NCI-H2196 treated with DMSO at 0.1 percent for 48 hours (cell line): ENCODE measurements at regions not wholly inside any gene's neighbourhood (a gene's known extent, or its start where the extent isn't known, plus 50 kb on each side); places are given as distances from the start of the nearest gene placed in this dataset.

ENCODE experiments used
- DNase-seq: peaks from one replicate; lab custom pipeline; 2025; ENCODE audit not compliant: unreplicated experiment; lab: John Stamatoyannopoulos, UW

- no peak for DNase-seq
Measured at GRCh38 chr19:29263305-29264135, 50.6 kb upstream of the UQCRFS1 start.

- DNase-seq = no peak
Measured at GRCh38 chr19:29264897-29265296, 51.9 kb upstream of the UQCRFS1 start.

- DNase-seq = no peak
Measured at GRCh38 chr19:29265436-29265835, 52.5 kb upstream of the UQCRFS1 start.

GRCh38 chr19:29266001-29266400 is 53.0 kb upstream of the UQCRFS1 start:
- no peak for DNase-seq

- DNase-seq = no peak
Measured at GRCh38 chr19:29266603-29267002, 53.7 kb upstream of the UQCRFS1 start.

GRCh38 chr19:29267701-29268100 is 54.8 kb upstream of the UQCRFS1 start:
- DNase-seq = no peak

- no peak for DNase-seq
Measured at GRCh38 chr19:29268103-29268502, 55.2 kb upstream of the UQCRFS1 start.

- DNase-seq = no peak
Measured at GRCh38 chr19:29268721-29269393, 55.9 kb upstream of the UQCRFS1 start.

- no peak for DNase-seq
Measured at GRCh38 chr19:29269641-29270040, 56.7 kb upstream of the UQCRFS1 start.

- DNase-seq = no peak
Measured at GRCh38 chr19:29271341-29271740, 58.4 kb upstream of the UQCRFS1 start.

- no peak for DNase-seq
Measured at GRCh38 chr19:29271911-29272310, 59.0 kb upstream of the UQCRFS1 start.

- no peak for DNase-seq
Measured at GRCh38 chr19:29273000-29273640, 60.2 kb upstream of the UQCRFS1 start.

GRCh38 chr19:29275266-29275665 is 62.3 kb upstream of the UQCRFS1 start:
- DNase-seq = no peak

- no peak for DNase-seq
Measured at GRCh38 chr19:29277102-29277501, 64.2 kb upstream of the UQCRFS1 start.

- no peak for DNase-seq
Measured at GRCh38 chr19:29278716-29279115, 65.8 kb upstream of the UQCRFS1 start.

- no peak for DNase-seq
Measured at GRCh38 chr19:29283366-29283765, 70.4 kb upstream of the UQCRFS1 start.

GRCh38 chr19:29285187-29285687 is 72.3 kb upstream of the UQCRFS1 start:
- DNase-seq = no peak

GRCh38 chr19:29285878-29286277 is 72.9 kb upstream of the UQCRFS1 start:
- DNase-seq = no peak

- DNase-seq = no peak
Measured at GRCh38 chr19:29287061-29287460, 74.1 kb upstream of the UQCRFS1 start.

- DNase-seq = no peak
Measured at GRCh38 chr19:29288256-29288655, 75.3 kb upstream of the UQCRFS1 start.

GRCh38 chr19:29289020-29289419 is 76.1 kb upstream of the UQCRFS1 start:
- DNase-seq = no peak

- DNase-seq = no peak
Measured at GRCh38 chr19:29290853-29291252, 77.9 kb upstream of the UQCRFS1 start.
